ENCODE measurements at regions not wholly inside any gene's neighbourhood (a gene's known extent, or its start where the extent isn't known, plus 50 kb on each side); places are given as distances from the start of the nearest gene placed in this dataset.

- no peak for TF ChIP-seq CTCF (IDR thresholded peaks at IDR 0.05)
- no peak for TF ChIP-seq POLR2A (IDR thresholded peaks at IDR 0.05)
Observed at GRCh38 chr21:35314857-35315582, 265.9 kb upstream of the RUNX1 start.
